HEK293T (cell line): ENCODE measurements at regions not wholly inside any gene's neighbourhood (a gene's known extent, or its start where the extent isn't known, plus 50 kb on each side); places are given as distances from the start of the nearest gene placed in this dataset.
"Not testable (repeated sequence)": the region's sequence is repeated elsewhere in the genome, so short reads cannot be mapped to it uniquely, and the experiment has no call there.

ENCODE experiments used
- CTCF ChIA-PET: fragments of 350-600 bp; formaldehyde crosslinking; extraction: SDS; loops from one replicate; lab custom pipeline; 2021; ENCODE audit warnings: antibody characterized with exemption, inconsistent platforms; lab: Yijun Ruan, JAX
- POLR2A ChIA-PET: fragments of 350-600 bp; formaldehyde crosslinking; extraction: SDS; loops from one replicate; lab custom pipeline; 2020; ENCODE audit warnings: antibody characterized with exemption, inconsistent platforms; lab: Yijun Ruan, JAX
- DNase-seq: peaks from one replicate; pipeline ENCODE4 v3.0.0; 2012; ENCODE audit warnings: mixed read lengths; ENCODE audit errors: extremely low spot score
- ARNT ChIP-seq: fragments of 450-650 bp; IDR thresholded peaks from 2 replicates; pipeline ENCODE4 v1.6.1; 2017; ENCODE audit warnings: mild to moderate bottlenecking
- BHLHE40 ChIP-seq: fragments of 450-650 bp; IDR thresholded peaks from 2 replicates; pipeline ENCODE4 v1.6.1; 2016; ENCODE audit warnings: mild to moderate bottlenecking, moderate library complexity, borderline replicate concordance
- CTBP1 ChIP-seq: fragments of 450-650 bp; IDR thresholded peaks from 2 replicates; pipeline ENCODE4 v1.6.1; 2016; ENCODE audit warnings: borderline replicate concordance
- ELF4 ChIP-seq: fragments of 450-650 bp; IDR thresholded peaks from 2 replicates; pipeline ENCODE4 v1.6.1; 2017; ENCODE audit warnings: antibody characterized with exemption
- FOXA1 ChIP-seq: fragments of 450-650 bp; IDR thresholded peaks from 2 replicates; pipeline ENCODE4 v1.6.1; 2016; ENCODE audit warnings: mild to moderate bottlenecking
- FOXK2 ChIP-seq: fragments of 450-650 bp; IDR thresholded peaks from 2 replicates; pipeline ENCODE4 v1.6.1; 2016; ENCODE audit warnings: mild to moderate bottlenecking
- FOXM1 ChIP-seq: fragments of 450-650 bp; IDR thresholded peaks from 2 replicates; pipeline ENCODE4 v1.6.1; 2017; ENCODE audit warnings: mild to moderate bottlenecking, borderline replicate concordance
- HDGF ChIP-seq: fragments of 450-650 bp; IDR thresholded peaks from 2 replicates; pipeline ENCODE4 v1.6.1; 2017; ENCODE audit warnings: antibody characterized with exemption, borderline replicate concordance
- L3MBTL2 ChIP-seq: fragments of 450-650 bp; conservative IDR thresholded peaks from 2 replicates; pipeline ENCODE4 v1.6.1; 2016; ENCODE audit warnings: mild to moderate bottlenecking
- LEF1 ChIP-seq: fragments of 450-650 bp; IDR thresholded peaks from 2 replicates; pipeline ENCODE4 v1.6.1; 2017; ENCODE audit warnings: mild to moderate bottlenecking, borderline replicate concordance
- NFRKB ChIP-seq: fragments of 450-650 bp; IDR thresholded peaks from 2 replicates; pipeline ENCODE4 v1.6.1; 2016; ENCODE audit warnings: mild to moderate bottlenecking, moderate library complexity
- SP1 ChIP-seq: fragments of 450-650 bp; IDR thresholded peaks from 2 replicates; pipeline ENCODE4 v1.6.1; 2017
- SUZ12 ChIP-seq: fragments of 450-650 bp; IDR thresholded peaks from 2 replicates; pipeline ENCODE4 v1.6.1; 2016; ENCODE audit warnings: mild to moderate bottlenecking
- TARDBP ChIP-seq: fragments of 450-650 bp; IDR thresholded peaks from 2 replicates; pipeline ENCODE4 v1.6.1; 2016
- ZNF384 ChIP-seq: fragments of 450-650 bp; IDR thresholded peaks from 2 replicates; pipeline ENCODE4 v1.6.1; 2016
- TF ChIP-seq, protein P1 (sequence below): fragments of 450-650 bp; IDR thresholded peaks from 2 replicates; pipeline ENCODE4 v1.6.1; 2016

GRCh38 chr2:129806990-129807389 is 172.5 kb upstream of the RAB6C start:
- no peak for DNase-seq
- ChIA-PET POLR2A (no interaction called here), CTCF (interaction anchor here (0.6 kb wide), 1 partner anchor 380 kb away, joined by 3 read pairs; no protein-coding TSS in a partner anchor)
- TF ChIP-seq L3MBTL2 (no peak), FOXA1 (no peak), SP1 (no peak), FOXK2 (no peak), TARDBP (no peak), BHLHE40 (no peak), SUZ12 (no peak), ZNF384 (no peak), FOXM1 (no peak), ARNT (no peak), NFRKB (no peak), CTBP1 (no peak), LEF1 (no peak), ELF4 (no peak)
- TF ChIP-seq, protein P1, sequence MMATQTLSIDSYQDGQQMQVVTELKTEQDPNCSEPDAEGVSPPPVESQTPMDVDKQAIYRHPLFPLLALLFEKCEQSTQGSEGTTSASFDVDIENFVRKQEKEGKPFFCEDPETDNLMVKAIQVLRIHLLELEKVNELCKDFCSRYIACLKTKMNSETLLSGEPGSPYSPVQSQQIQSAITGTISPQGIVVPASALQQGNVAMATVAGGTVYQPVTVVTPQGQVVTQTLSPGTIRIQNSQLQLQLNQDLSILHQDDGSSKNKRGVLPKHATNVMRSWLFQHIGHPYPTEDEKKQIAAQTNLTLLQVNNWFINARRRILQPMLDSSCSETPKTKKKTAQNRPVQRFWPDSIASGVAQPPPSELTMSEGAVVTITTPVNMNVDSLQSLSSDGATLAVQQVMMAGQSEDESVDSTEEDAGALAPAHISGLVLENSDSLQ, result no peak

DNA sequence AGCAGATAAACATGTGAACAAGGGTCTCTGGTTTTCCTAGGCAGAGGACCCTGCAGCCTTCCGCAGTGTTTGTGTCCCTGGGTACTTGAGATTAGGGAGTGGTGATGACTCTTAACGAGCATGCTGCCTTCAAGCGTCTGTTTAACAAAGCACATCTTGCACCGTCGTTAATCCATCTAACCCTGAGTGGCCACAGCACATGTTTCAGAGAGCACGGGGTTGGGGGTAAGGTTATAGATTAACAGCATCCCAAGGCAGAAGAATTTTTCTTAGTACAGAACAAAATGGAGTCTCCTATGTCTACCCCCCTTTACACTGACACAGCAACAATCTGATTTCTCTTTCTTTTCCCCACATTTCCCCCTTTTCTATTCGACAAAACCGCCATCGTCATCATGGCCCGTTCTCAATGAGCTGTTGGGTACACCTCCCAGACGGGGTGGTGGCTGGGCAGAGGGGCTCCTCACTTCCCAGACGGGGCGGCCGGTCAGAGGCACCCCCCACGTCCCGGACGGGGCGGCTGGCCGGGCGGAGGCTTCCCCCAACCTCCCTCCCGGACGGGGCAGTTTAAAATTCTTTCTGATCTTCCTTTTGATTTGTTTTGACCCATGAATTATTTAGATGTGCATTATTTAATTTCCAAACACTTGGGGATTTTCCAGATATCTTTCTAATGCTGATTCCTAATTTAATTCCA is 171.7 kb upstream of the RAB6C start:
- CTCF ChIA-PET, DNase-seq, POLR2A ChIA-PET: not testable (repeated sequence)

- ChIA-PET CTCF (interaction anchor here (0.6 kb wide), 1 partner anchor 393 kb away, joined by 3 read pairs; no protein-coding TSS in a partner anchor), POLR2A (no interaction called here)
- TF ChIP-seq ARNT (no peak), FOXK2 (no peak), TARDBP (no peak), L3MBTL2 (no peak), SP1 (no peak), FOXA1 (no peak), NFRKB (no peak), LEF1 (no peak), FOXM1 (no peak), SUZ12 (no peak), BHLHE40 (no peak), ELF4 (no peak), CTBP1 (no peak), HDGF (no peak), ZNF384 (no peak)
- TF ChIP-seq, protein P1, result no peak
- DNase-seq, result no peak
Observed at GRCh38 chr2:129810521-129810920, 168.9 kb upstream of the RAB6C start.

GRCh38 chr2:129812071-129812470 is 167.4 kb upstream of the RAB6C start:
- ChIA-PET POLR2A (no interaction called here), CTCF (no interaction called here)
- TF ChIP-seq FOXK2 (no peak), LEF1 (no peak), TARDBP (no peak), FOXM1 (no peak), SP1 (no peak), CTBP1 (no peak), ARNT (no peak), NFRKB (no peak), HDGF (no peak), ELF4 (no peak), BHLHE40 (no peak)
- DNase-seq, result no peak

GRCh38 chr2:129812654-129813053 is 166.8 kb upstream of the RAB6C start:
- TF ChIP-seq CTBP1 (no peak), ZNF384 (no peak), FOXK2 (no peak), TARDBP (no peak), SUZ12 (no peak), FOXA1 (no peak), BHLHE40 (no peak), L3MBTL2 (no peak), SP1 (no peak), FOXM1 (no peak), ARNT (no peak), HDGF (no peak), NFRKB (no peak), LEF1 (no peak)
- DNase-seq, result no peak
- ChIA-PET POLR2A (no interaction called here), CTCF (no interaction called here)

- ChIA-PET POLR2A (no interaction called here), CTCF (no interaction called here)
- TF ChIP-seq SUZ12 (no peak), BHLHE40 (no peak), NFRKB (no peak), HDGF (no peak), CTBP1 (no peak), ZNF384 (no peak), ELF4 (no peak), L3MBTL2 (no peak), LEF1 (no peak), FOXA1 (no peak), FOXK2 (no peak), SP1 (no peak), TARDBP (no peak)
- TF ChIP-seq, protein P1, result no peak
- no peak for DNase-seq
Observed at GRCh38 chr2:129813404-129813803, 166.1 kb upstream of the RAB6C start.
